Retinal pigment epithelial cell (primary cell): ENCODE measurements at regions not wholly inside any gene's neighbourhood (a gene's known extent, or its start where the extent isn't known, plus 50 kb on each side); places are given as distances from the start of the nearest gene placed in this dataset.
"Not testable (repeated sequence)": the region's sequence is repeated elsewhere in the genome, so short reads cannot be mapped to it uniquely, and the experiment has no call there.

Source experiments
- DNase-seq: peaks from one replicate; pipeline ENCODE4 v3.0.0-alpha.2; 2010; ENCODE audit warnings: low read depth
- H3K4me3 ChIP-seq: 2 replicates; pipeline ENCODE4 v1.5.1; 2011; ENCODE audit warnings: mild to moderate bottlenecking, low read length, control low read depth, moderate library complexity
- TF ChIP-seq, protein P1 (sequence below): conservative IDR thresholded peaks from 2 replicates; pipeline ENCODE4 v1.5.1; 2011; ENCODE audit warnings: low read depth, low read length, control low read depth, inconsistent platforms

DNA sequence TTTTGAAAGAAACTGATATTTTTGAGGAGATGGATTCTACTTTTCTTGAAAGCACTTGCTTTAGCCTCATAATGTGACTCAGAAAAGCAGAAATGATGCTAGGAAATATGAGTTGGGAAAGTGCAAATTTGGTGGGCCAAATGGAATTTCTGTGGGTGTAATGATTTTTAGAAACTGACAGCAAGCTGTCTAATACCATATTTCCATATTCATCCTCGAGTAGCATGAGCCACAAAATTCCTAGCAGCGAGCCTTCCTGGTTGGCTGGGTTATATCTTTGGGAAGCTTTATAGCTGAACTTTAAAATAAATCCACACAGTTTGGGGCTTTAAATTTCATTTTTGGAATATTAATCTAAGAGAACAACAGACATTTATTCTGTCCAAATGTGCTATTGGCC lies 190.0 kb downstream of the DSC3 start:
- TF ChIP-seq, protein P1, sequence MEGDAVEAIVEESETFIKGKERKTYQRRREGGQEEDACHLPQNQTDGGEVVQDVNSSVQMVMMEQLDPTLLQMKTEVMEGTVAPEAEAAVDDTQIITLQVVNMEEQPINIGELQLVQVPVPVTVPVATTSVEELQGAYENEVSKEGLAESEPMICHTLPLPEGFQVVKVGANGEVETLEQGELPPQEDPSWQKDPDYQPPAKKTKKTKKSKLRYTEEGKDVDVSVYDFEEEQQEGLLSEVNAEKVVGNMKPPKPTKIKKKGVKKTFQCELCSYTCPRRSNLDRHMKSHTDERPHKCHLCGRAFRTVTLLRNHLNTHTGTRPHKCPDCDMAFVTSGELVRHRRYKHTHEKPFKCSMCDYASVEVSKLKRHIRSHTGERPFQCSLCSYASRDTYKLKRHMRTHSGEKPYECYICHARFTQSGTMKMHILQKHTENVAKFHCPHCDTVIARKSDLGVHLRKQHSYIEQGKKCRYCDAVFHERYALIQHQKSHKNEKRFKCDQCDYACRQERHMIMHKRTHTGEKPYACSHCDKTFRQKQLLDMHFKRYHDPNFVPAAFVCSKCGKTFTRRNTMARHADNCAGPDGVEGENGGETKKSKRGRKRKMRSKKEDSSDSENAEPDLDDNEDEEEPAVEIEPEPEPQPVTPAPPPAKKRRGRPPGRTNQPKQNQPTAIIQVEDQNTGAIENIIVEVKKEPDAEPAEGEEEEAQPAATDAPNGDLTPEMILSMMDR: no peak
- no peak for DNase-seq
- no peak overlapping the region for H3K4me3 ChIP-seq

DNA sequence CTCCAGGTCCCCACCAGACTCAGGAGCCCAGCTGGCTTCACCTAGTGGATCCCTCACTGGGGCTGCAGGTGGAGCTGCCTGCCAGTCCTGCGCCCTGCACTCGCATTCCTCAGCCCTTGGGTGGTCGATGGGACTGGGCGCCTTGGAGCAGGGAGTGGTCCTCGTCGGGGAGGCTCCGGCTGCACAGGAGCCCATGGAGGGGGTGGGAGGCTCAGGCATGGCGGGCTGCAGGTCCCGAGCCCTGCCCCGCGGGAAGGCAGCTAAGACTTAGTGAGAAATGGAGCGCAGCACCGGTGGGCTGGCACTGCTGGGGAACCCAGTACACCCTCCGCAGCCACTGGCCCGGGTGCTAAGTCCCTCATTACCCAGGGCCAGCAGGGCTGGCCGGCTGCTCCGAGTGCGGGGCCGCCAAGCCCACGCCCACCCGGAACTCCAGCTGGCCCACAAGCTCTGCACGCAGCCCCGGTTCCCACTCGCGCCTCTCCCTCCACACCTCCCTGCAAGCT lies 203.4 kb downstream of the DSC3 start:
- H3K4me3 ChIP-seq, DNase-seq: not testable (repeated sequence)

DNA sequence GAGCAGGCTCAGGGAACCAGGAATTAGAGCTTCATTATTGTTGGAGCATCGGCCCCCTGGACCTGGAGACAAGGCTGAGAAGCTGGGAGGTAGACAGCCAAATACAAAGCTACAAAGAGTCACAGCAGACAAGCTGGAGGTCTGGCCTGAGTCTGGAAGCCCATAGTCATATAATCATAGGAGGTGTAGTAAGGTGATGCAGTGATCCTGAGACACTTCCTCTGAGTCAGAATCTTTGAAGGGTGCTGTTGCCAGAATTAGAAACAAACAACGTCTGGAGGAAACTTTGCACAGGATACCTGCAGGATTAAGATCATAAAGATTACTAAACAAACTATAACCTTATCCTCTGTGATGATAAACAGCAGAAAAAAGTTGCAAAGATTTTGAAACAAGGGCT lies 213.8 kb downstream of the DSC3 start:
- TF ChIP-seq, protein P1: no peak
- no peak for DNase-seq
- no peak overlapping the region for H3K4me3 ChIP-seq

DNA sequence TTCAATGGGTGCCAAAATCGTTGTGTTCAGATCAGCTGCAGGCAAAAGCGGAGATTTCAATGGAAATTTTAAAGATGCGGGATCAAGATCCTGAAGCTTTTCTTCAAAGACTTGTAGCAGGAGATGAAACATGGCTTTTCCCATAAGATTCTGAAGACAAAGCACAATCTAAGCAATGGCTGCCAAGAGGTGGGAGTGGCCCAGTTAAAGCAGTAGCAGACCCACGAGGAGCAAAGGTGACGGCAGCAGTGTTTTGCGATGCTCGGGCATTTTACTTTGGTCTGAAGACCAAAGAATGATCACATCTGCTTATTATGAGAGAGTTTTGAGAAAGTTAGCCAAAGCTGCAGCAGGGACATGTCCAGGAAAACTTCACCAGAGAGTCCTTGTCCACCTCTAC lies 222.9 kb downstream of the DSC3 start:
- no peak for DNase-seq
- no peak overlapping the region for H3K4me3 ChIP-seq
- TF ChIP-seq, protein P1: no peak

DNA sequence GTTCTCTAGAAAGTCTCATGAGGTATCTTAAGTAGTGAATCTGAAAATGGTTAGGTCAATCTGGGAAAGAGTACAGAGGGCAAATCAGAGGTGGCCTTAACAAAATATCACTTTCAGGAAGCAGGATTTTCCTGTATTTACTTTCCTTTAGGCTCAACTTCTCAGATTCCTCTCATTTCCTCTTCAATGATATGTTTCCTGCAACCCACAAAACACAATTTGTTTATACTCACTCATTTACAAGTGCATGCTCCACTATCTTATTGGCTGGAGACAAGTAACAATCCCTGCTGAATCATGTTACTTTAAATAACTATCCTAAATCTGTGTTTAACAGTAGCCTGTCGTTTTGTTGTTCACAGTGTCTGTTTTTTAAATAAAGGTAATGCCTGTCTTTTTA lies 228.1 kb downstream of the DSC3 start:
- DNase-seq: no peak
- TF ChIP-seq, protein P1: no peak
- no peak overlapping the region for H3K4me3 ChIP-seq

DNA sequence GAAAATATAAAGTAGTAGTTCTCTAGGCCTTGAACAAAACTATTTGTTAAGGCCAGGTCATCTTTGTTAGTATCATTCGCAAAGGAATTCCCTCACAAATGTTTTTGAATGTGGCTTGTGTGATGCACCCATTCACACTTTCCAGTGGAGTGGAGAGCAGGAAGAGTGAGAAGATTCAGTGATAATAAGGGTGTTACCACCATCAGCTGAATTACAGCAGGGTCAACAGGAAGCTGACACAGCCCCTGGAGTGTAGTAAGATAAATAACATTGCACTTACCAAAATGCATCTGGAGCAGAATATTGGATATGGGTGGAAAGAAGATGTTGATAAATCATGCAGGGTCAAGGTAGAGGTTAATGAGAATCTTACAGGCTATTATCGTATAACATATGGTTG lies 231.0 kb downstream of the DSC3 start:
- DNase-seq: no peak
- H3K4me3 ChIP-seq: no peak overlapping the region
- TF ChIP-seq, protein P1: no peak

DNA sequence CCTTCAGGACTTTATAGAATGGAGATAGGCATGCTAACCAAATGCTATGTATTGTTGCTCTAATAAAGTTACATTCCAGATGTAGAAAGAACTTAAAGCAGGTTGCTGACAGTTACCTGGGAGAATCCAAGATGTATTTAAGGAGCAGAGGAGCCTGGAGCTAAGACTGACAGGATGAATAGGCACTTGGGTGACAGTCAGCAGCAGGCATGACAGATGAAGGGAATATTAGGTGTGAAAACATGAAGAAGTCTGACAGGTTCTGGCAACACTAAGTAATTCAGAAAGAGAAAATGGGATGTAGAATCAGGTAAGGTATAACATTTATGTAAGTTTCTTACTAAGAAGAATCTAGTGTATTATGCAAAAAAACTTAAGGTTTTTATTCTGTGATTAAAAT lies 232.0 kb downstream of the DSC3 start:
- TF ChIP-seq, protein P1: no peak
- H3K4me3 ChIP-seq: no peak overlapping the region
- no peak for DNase-seq

DNA sequence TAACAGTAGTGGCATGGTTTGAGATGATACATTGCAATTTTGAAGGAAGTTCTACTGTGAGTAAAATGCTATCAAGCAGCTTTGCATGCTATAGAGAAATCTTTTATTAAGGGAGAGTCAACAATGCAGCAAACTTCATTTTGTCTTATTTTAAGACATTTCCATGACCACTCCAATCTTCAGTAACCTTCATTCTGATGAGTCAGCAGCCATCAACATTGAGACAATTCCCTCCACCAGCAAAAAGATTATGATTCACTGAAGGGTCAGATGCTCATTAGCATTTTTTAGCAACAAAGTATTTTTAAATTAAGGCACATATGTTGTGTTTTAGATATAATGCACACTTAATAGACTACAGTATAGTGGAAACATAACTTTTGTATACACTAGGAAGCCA lies 235.7 kb downstream of the DSC3 start:
- TF ChIP-seq, protein P1: no peak
- no peak for DNase-seq
- H3K4me3 ChIP-seq: no peak overlapping the region
